ENCODE measurements at regions not wholly inside any gene's neighbourhood (a gene's known extent, or its start where the extent isn't known, plus 50 kb on each side); places are given as distances from the start of the nearest gene placed in this dataset.

DNA sequence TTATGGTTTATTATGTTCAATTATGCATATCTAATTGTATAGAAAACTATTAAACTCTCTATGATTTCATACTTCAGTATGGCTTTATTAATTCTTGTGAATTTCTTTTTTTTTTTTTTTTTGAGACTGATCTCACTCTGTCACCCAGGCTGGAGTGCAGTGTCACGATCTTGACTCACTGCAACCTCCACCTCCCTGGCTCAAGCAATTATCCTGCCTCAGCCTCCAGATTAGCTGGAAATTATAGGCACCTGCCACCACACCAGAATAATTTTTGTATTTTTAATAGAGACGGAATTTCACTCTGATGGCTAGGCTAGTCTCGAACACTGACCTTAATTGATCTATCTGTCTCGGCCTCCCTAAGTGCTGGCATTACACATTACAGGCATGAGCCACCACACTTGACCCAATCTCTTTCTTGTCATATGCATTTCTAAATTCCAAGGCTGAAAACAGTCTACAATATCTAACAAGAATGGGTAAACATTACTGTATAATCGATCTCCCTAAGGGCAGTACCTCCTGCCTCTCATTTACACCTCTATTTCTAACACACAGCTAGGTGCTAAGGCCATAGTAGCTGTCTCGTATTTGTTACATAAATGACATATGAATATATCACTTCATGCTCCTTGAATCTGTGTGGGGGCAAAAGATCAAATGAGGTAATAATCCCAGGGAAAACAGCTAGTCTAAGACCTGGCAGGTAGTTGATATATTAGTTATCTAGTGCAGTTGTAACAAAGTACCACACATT, 258.2 kb upstream of the CDH8 start:
- TF ChIP-seq, protein P1, sequence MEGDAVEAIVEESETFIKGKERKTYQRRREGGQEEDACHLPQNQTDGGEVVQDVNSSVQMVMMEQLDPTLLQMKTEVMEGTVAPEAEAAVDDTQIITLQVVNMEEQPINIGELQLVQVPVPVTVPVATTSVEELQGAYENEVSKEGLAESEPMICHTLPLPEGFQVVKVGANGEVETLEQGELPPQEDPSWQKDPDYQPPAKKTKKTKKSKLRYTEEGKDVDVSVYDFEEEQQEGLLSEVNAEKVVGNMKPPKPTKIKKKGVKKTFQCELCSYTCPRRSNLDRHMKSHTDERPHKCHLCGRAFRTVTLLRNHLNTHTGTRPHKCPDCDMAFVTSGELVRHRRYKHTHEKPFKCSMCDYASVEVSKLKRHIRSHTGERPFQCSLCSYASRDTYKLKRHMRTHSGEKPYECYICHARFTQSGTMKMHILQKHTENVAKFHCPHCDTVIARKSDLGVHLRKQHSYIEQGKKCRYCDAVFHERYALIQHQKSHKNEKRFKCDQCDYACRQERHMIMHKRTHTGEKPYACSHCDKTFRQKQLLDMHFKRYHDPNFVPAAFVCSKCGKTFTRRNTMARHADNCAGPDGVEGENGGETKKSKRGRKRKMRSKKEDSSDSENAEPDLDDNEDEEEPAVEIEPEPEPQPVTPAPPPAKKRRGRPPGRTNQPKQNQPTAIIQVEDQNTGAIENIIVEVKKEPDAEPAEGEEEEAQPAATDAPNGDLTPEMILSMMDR (IDR thresholded peaks at IDR 0.05), result no peak
- no peak for TF ChIP-seq POLR2A (IDR thresholded peaks at IDR 0.05)

All from thyroid gland (tissue), 4 donors.